ENCODE measurements at regions not wholly inside any gene's neighbourhood (a gene's known extent, or its start where the extent isn't known, plus 50 kb on each side); places are given as distances from the start of the nearest gene placed in this dataset.

- no peak for DNase-seq
Observed at GRCh38 chr16:50954469-50954868, 196.6 kb downstream of the SALL1 start.

GRCh38 chr16:50953290-50953689, 197.8 kb downstream of the SALL1 start:
- no peak for DNase-seq

- no peak for DNase-seq
Observed at GRCh38 chr16:50950955-50951354, 200.1 kb downstream of the SALL1 start.

- no peak for DNase-seq
Observed at GRCh38 chr16:50948268-50948930, 202.7 kb downstream of the SALL1 start.

GRCh38 chr16:50947826-50948225, 203.2 kb downstream of the SALL1 start:
- DNase-seq = no peak

GRCh38 chr16:50946606-50947005, 204.5 kb downstream of the SALL1 start:
- DNase-seq = no peak

GRCh38 chr16:50946098-50946497, 204.2 kb downstream of the CYLD start:
- DNase-seq = no peak

GRCh38 chr16:50945171-50945570, 203.3 kb downstream of the CYLD start:
- no peak for DNase-seq

- DNase-seq = no peak
Observed at GRCh38 chr16:50944436-50944835, 202.6 kb downstream of the CYLD start.

GRCh38 chr16:50944033-50944432, 202.1 kb downstream of the CYLD start:
- DNase-seq = no peak

GRCh38 chr16:50942143-50942542, 200.3 kb downstream of the CYLD start:
- no peak for DNase-seq

GRCh38 chr16:50941681-50942080, 199.8 kb downstream of the CYLD start:
- no peak for DNase-seq

GRCh38 chr16:50940275-50940854, 198.5 kb downstream of the CYLD start:
- no peak for DNase-seq

- DNase-seq = no peak
Observed at GRCh38 chr16:50939356-50939755, 197.5 kb downstream of the CYLD start.

- no peak for DNase-seq
Observed at GRCh38 chr16:50938932-50939331, 197.0 kb downstream of the CYLD start.

GRCh38 chr16:50933262-50933661, 191.4 kb downstream of the CYLD start:
- DNase-seq = no peak

GRCh38 chr16:50932348-50932935, 190.6 kb downstream of the CYLD start:
- no peak for DNase-seq

GRCh38 chr16:50928065-50928464, 186.2 kb downstream of the CYLD start:
- no peak for DNase-seq

- no peak for DNase-seq
Observed at GRCh38 chr16:50925758-50926357, 184.0 kb downstream of the CYLD start.

- DNase-seq = no peak
Observed at GRCh38 chr16:50924759-50925545, 183.1 kb downstream of the CYLD start.

GRCh38 chr16:50917950-50918703, 176.2 kb downstream of the CYLD start:
- DNase-seq = no peak

GRCh38 chr16:50916040-50916439, 174.2 kb downstream of the CYLD start:
- no peak for DNase-seq

GRCh38 chr16:50915120-50915519, 173.2 kb downstream of the CYLD start:
- no peak for DNase-seq

Data from activated CD4-positive, alpha-beta T cell treated with anti-CD3 and anti-CD28 coated beads for 48 hours (primary cell).